Mesendoderm (in vitro differentiated cells): ENCODE measurements at regions not wholly inside any gene's neighbourhood (a gene's known extent, or its start where the extent isn't known, plus 50 kb on each side); places are given as distances from the start of the nearest gene placed in this dataset.

Source experiments
- DNase-seq: peaks from one replicate; pipeline ENCODE4 v3.0.0; 2013
- H2AK5ac ChIP-seq: 2 replicates; pipeline ENCODE4 v1.6.1; 2013; ENCODE audit warnings: low read length, inconsistent platforms
- H2BK120ac ChIP-seq: 2 replicates; pipeline ENCODE4 v1.6.1; 2013; ENCODE audit warnings: low read depth, mild to moderate bottlenecking, low read length, moderate library complexity, mixed read lengths
- H2BK15ac ChIP-seq: replicated peaks from 2 replicates; pipeline ENCODE4 v1.6.1; 2013; ENCODE audit warnings: low read depth, mild to moderate bottlenecking, moderate library complexity
- H2BK5ac ChIP-seq: 2 replicates; pipeline ENCODE4 v1.6.1; 2013; ENCODE audit warnings: low read length, inconsistent platforms
- H3K18ac ChIP-seq: 2 replicates; pipeline ENCODE4 v1.6.1; 2013; ENCODE audit warnings: mild to moderate bottlenecking, low read length, mixed read lengths
- H3K23ac ChIP-seq: one replicate; pipeline ENCODE4 v1.6.1; 2013; ENCODE audit warnings: low read length
- H3K27ac ChIP-seq: 2 replicates; pipeline ENCODE4 v1.5.1; 2013; ENCODE audit warnings: low read depth, mild to moderate bottlenecking, inconsistent platforms, low read length, moderate library complexity
- H3K27me3 ChIP-seq: 2 replicates; pipeline ENCODE4 v1.6.1; 2013; ENCODE audit warnings: low read length, control low read depth, mild to moderate bottlenecking, inconsistent platforms; ENCODE audit not compliant: insufficient read depth, poor library complexity
- H3K36me3 ChIP-seq: 2 replicates; pipeline ENCODE4 v1.6.1; 2013; ENCODE audit warnings: low read length, inconsistent platforms; ENCODE audit not compliant: control insufficient read depth, insufficient read depth
- H3K4ac ChIP-seq: one replicate; pipeline ENCODE4 v1.6.1; 2013; ENCODE audit warnings: low read depth, mild to moderate bottlenecking, low read length, moderate library complexity
- H3K4me1 ChIP-seq: 2 replicates; pipeline ENCODE4 v1.6.1; 2013; ENCODE audit warnings: low read depth, low read length, inconsistent platforms; ENCODE audit not compliant: control insufficient read depth
- H3K4me2 ChIP-seq: 2 replicates; pipeline ENCODE4 v1.6.1; 2013; ENCODE audit warnings: low read length
- H3K4me3 ChIP-seq: 2 replicates; pipeline ENCODE4 v1.5.1; 2013; ENCODE audit warnings: mild to moderate bottlenecking, low read length
- H3K56ac ChIP-seq: one replicate; pipeline ENCODE4 v1.6.1; 2013; ENCODE audit warnings: low read length
- H3K79me1 ChIP-seq: 2 replicates; pipeline ENCODE4 v1.6.1; 2013; ENCODE audit warnings: low read length, inconsistent platforms
- H3K79me2 ChIP-seq: 2 replicates; pipeline ENCODE4 v1.6.1; 2013; ENCODE audit warnings: mild to moderate bottlenecking, low read length; ENCODE audit not compliant: control insufficient read depth, insufficient read depth
- H3K9ac ChIP-seq: 2 replicates; pipeline ENCODE4 v1.6.1; 2013; ENCODE audit warnings: low read length, inconsistent platforms
- H4K5ac ChIP-seq: one replicate; pipeline ENCODE4 v1.6.1; 2013; ENCODE audit warnings: low read length
- H4K8ac ChIP-seq: one replicate; pipeline ENCODE4 v1.6.1; 2013; ENCODE audit warnings: low read depth, mild to moderate bottlenecking, control low read depth, low read length, moderate library complexity
- WGBS: extraction: QIAGEN DNeasy Blood & Tissue Kit; methylation state at CpG from one replicate; pipeline ENCODE4 v1.1.7; 2013; ENCODE audit warnings: low lambda C conversion rate, missing lambda C conversion rate; ENCODE audit not compliant: insufficient coverage; ENCODE audit errors: extremely low coverage; 5-methylcytosine and 5-hydroxymethylcytosine counted together

DNA sequence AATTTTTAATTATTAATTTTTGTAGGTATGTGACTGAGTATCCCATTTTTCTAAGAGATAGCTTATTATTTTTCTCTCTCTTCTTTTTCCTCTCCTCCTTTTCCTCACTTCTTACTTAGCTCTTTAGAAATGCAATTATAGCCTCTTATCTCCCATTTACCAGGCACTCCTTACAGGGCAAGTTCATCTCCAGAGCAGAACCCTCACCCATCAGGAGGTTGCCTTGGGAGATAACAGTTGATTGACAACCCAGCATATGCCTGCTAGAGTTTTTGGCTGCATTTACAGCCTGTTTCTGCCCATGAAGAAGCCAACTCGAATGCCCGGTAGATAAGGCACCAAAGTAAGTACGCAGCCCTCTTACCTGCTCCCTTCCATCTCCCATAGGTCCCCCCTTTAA, 572.9 kb upstream of the ZFP42 start:
- Histone ChIP-seq H2BK15ac (no peak overlapping the region), H3K23ac (no peak overlapping the region), H2BK120ac (no peak overlapping the region), H3K18ac (no peak overlapping the region), H3K79me2 (no peaks in the 10 kb centered on the region), H3K9ac (no peak overlapping the region), H4K5ac (no peak overlapping the region), H2AK5ac (no peak overlapping the region), H3K4ac (no peak overlapping the region), H3K36me3 (no peaks in the 10 kb centered on the region), H4K8ac (no peak overlapping the region), H2BK5ac (no peak overlapping the region), H3K56ac (no peak overlapping the region), H3K79me1 (no peaks in the 10 kb centered on the region), H3K4me1 (no peaks in the 10 kb centered on the region), H3K4me3 (no peak overlapping the region), H3K4me2 (no peak overlapping the region), H3K27ac (no peak overlapping the region), H3K27me3 (no peaks in the 10 kb centered on the region)
- DNase-seq: peak; percentile 66
- WGBS: no CpG with 5 or more reads among the region's 3 CpGs

DNA sequence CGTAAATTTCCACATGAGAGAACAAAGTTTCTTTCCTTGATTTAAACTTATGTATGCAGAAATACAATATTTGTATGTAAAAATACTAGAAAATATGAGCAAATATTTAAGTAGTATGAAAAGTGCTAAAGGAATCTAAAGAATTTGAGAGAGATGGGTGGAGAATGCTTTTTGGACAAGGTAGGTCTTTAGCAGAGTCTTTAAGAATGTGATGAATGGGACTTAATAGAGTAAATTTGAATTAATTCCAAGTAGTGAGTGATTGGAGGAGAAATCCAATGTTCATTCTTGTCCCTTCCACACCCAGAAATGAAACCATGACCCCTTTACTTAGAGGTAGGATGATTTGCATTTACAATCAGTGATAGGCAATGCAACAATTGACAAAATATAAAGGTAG, 570.9 kb upstream of the ZFP42 start:
- Histone ChIP-seq H3K4me3 (no peak overlapping the region), H2BK120ac (no peak overlapping the region), H3K4me2 (no peak overlapping the region), H4K5ac (no peak overlapping the region), H2BK15ac (no peak overlapping the region), H3K18ac (no peak overlapping the region), H2AK5ac (no peak overlapping the region), H3K9ac (no peak overlapping the region), H3K23ac (no peak overlapping the region), H3K27me3 (no peaks in the 10 kb centered on the region), H3K79me1 (no peaks in the 10 kb centered on the region), H3K27ac (no peak overlapping the region), H3K36me3 (no peaks in the 10 kb centered on the region), H3K79me2 (no peaks in the 10 kb centered on the region), H3K4me1 (no peaks in the 10 kb centered on the region), H4K8ac (no peak overlapping the region), H3K4ac (no peak overlapping the region), H2BK5ac (no peak overlapping the region), H3K56ac (no peak overlapping the region)
- WGBS: no CpG with 5 or more reads among the region's 1 CpG
- DNase-seq: no peak

DNA sequence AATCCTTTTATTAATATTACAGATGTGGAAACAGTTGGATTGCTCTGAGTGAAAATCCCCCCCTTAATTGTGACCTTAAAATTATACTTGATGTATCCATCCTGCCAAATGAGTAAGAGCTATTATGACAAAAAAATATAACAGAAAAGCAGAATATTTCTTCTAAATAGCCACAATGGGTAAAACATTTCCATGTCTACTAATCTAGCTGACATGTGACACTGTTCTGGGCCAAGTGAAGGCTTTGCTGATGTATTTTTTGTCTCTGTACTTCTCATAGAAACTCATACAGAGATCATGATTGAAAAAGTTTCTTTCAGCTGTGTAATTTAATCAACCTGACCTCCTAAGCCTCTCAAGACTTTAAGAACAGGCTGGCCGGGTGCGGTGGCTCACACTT, 569.1 kb upstream of the ZFP42 start:
- no peak overlapping the region for H3K18ac ChIP-seq
- H3K36me3 ChIP-seq: no peaks in the 10 kb centered on the region
- no peak overlapping the region for H4K8ac ChIP-seq
- no peak overlapping the region for H3K9ac ChIP-seq
- H4K5ac ChIP-seq: no peak overlapping the region
- H3K23ac ChIP-seq: no peak overlapping the region
- no peak overlapping the region for H2BK120ac ChIP-seq
- no peak for DNase-seq
- H2BK5ac ChIP-seq: no peak overlapping the region
- no peaks in the 10 kb centered on the region for H3K27me3 ChIP-seq
- no peak overlapping the region for H3K4me3 ChIP-seq
- no peak overlapping the region for H3K4me2 ChIP-seq
- no peak overlapping the region for H3K4ac ChIP-seq
- no CpG with 5 or more reads among the region's 2 CpGs for WGBS
- H2BK15ac ChIP-seq: no peak overlapping the region
- no peak overlapping the region for H2AK5ac ChIP-seq
- H3K27ac ChIP-seq: no peak overlapping the region
- no peak overlapping the region for H3K56ac ChIP-seq
- H3K79me1 ChIP-seq: no peaks in the 10 kb centered on the region
- H3K79me2 ChIP-seq: no peaks in the 10 kb centered on the region
- no peaks in the 10 kb centered on the region for H3K4me1 ChIP-seq

DNA sequence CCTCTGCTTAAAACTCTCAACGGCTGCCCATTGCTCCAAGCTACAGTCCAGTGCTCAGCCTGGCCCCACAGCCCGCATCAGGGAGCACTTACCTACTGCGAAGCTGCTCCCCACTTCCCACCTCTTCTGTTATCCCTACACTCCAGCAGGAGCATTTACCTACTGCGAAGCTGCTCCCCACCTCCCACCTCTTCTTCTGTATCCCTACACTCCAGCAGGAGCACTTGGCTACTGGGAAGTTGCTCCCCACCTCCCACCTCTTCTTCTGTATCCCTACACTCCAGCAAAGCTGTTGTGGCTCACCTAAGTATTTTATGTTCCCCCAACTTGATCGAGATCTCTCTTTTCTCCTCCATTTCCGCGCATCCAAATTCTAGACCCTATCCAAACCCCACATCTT, 563.3 kb upstream of the ZFP42 start:
- no peak for DNase-seq
- H2BK15ac ChIP-seq: no peak overlapping the region
- no CpG with 5 or more reads among the region's 7 CpGs for WGBS
- no peak overlapping the region for H3K23ac ChIP-seq
- no peak overlapping the region for H2BK120ac ChIP-seq
- no peak overlapping the region for H4K5ac ChIP-seq
- H2BK5ac ChIP-seq: no peak overlapping the region
- H3K4ac ChIP-seq: no peak overlapping the region
- H3K79me2 ChIP-seq: no peaks in the 10 kb centered on the region
- H3K27me3 ChIP-seq: no peaks in the 10 kb centered on the region
- H3K4me1 ChIP-seq: no peaks in the 10 kb centered on the region
- H3K4me3 ChIP-seq: no peak overlapping the region
- no peak overlapping the region for H4K8ac ChIP-seq
- H3K79me1 ChIP-seq: no peaks in the 10 kb centered on the region
- H3K36me3 ChIP-seq: no peaks in the 10 kb centered on the region
- H3K18ac ChIP-seq: no peak overlapping the region
- H2AK5ac ChIP-seq: no peak overlapping the region
- H3K56ac ChIP-seq: no peak overlapping the region
- H3K9ac ChIP-seq: no peak overlapping the region
- H3K4me2 ChIP-seq: no peak overlapping the region
- H3K27ac ChIP-seq: no peak overlapping the region

DNA sequence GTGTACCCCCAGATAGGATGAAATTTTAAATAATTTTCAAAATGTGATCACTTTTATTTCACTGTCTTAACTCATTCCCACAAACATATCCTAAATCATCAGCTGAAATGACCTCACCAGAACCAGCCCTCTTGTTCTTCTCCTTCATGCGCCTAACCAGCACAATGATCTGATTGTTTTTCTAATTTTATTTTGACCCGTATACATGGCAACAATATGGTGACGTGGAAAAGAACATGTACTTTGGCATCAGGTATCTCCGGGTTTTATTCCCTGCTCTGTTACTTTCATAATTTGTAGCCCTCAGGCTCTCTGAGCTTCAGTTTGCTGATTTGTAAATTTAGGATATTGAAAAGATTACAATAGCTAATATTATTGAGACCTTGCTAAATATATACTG, 562.4 kb upstream of the ZFP42 start:
- Histone ChIP-seq H3K4me1 (no peaks in the 10 kb centered on the region), H2BK5ac (no peak overlapping the region), H3K23ac (no peak overlapping the region), H3K9ac (no peak overlapping the region), H3K4me2 (no peak overlapping the region), H3K18ac (no peak overlapping the region), H3K27me3 (no peaks in the 10 kb centered on the region), H3K4me3 (no peak overlapping the region), H4K5ac (no peak overlapping the region), H2BK120ac (no peak overlapping the region), H3K79me1 (no peaks in the 10 kb centered on the region), H2AK5ac (no peak overlapping the region), H3K56ac (no peak overlapping the region), H4K8ac (no peak overlapping the region), H3K27ac (no peak overlapping the region), H2BK15ac (no peak overlapping the region), H3K4ac (no peak overlapping the region), H3K79me2 (no peaks in the 10 kb centered on the region), H3K36me3 (no peaks in the 10 kb centered on the region)
- no peak for DNase-seq
- WGBS: no CpG with 5 or more reads among the region's 4 CpGs

DNA sequence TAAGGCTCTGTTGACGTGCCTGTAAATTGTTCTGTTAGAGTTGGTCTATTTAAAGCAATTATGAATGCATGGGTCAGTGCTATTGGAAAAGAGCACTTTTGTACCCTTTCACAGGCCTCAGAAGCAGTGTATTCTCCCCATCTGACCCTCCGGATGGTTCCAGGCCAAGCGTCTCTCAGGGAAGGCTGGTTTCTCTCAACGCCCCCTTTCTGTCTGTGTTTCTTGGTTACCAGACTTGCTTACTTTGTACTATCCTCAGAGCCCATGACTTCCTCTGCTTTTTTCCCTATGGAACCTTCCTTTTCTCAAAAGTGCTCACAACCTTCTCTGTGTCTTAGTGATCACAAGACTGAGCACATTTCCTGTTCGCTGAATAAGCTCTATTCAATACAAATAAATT, 559.3 kb upstream of the ZFP42 start:
- Histone ChIP-seq H2AK5ac (no peak overlapping the region), H3K79me2 (no peaks in the 10 kb centered on the region), H2BK5ac (no peak overlapping the region), H2BK120ac (no peak overlapping the region), H3K4me3 (no peak overlapping the region), H3K36me3 (no peaks in the 10 kb centered on the region), H3K23ac (no peak overlapping the region), H3K79me1 (no peaks in the 10 kb centered on the region), H3K4me1 (no peaks in the 10 kb centered on the region), H3K56ac (no peak overlapping the region), H3K27me3 (no peaks in the 10 kb centered on the region), H2BK15ac (no peak overlapping the region), H4K5ac (no peak overlapping the region), H3K18ac (no peak overlapping the region), H3K9ac (no peak overlapping the region), H3K4me2 (no peak overlapping the region), H3K4ac (no peak overlapping the region), H4K8ac (no peak overlapping the region), H3K27ac (no peak overlapping the region)
- no CpG with 5 or more reads among the region's 5 CpGs for WGBS
- DNase-seq: no peak
